ENCODE measurements at regions not wholly inside any gene's neighbourhood (a gene's known extent, or its start where the extent isn't known, plus 50 kb on each side); places are given as distances from the start of the nearest gene placed in this dataset.

DNA sequence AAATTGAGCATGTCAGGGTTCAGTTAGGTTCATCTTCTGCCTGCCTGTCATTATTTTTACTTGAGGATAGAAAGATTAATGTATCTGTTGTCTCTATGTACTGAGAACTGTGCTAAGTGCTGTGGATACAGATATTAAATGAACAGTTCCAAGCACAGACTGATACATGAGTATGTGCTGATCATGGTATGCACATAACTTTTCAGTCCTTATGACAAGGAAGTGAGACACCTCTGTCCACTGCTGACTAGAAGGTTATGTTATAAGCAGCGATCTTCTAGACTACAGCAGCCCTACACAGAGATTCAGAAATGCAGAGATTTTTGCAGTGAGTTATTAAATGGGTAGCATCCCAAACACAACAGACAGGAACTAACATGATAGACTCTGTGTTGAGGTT, 335.6 kb upstream of the MTNR1B start:
- Histone ChIP-seq H3K27ac (ENCODE audit: low read depth in 2 of 2, low read length in 2 of 2) (no peak overlapping the region), H3K4me3 (ENCODE audit: low read length in 2 of 2) (no peak overlapping the region), H3K9me3 (ENCODE audit: control insufficient read depth in 2 of 2, low read length in 2 of 2) (no peaks in the 10 kb centered on the region), H3K4me1 (ENCODE audit: control insufficient read depth in 2 of 2, insufficient read depth in 2 of 2, low read length in 2 of 2) (no peaks in the 10 kb centered on the region), H3K9ac (ENCODE audit: low read depth in 1 of 2, low read length in 2 of 2) (no peak overlapping the region), H3K36me3 (ENCODE audit: control insufficient read depth in 2 of 2, insufficient read depth in 2 of 2, low read length in 2 of 2) (no peaks in the 10 kb centered on the region), H3K27me3 (ENCODE audit: control insufficient read depth in 2 of 2, insufficient read depth in 2 of 2, low read length in 2 of 2) (no peaks in the 10 kb centered on the region)

DNA sequence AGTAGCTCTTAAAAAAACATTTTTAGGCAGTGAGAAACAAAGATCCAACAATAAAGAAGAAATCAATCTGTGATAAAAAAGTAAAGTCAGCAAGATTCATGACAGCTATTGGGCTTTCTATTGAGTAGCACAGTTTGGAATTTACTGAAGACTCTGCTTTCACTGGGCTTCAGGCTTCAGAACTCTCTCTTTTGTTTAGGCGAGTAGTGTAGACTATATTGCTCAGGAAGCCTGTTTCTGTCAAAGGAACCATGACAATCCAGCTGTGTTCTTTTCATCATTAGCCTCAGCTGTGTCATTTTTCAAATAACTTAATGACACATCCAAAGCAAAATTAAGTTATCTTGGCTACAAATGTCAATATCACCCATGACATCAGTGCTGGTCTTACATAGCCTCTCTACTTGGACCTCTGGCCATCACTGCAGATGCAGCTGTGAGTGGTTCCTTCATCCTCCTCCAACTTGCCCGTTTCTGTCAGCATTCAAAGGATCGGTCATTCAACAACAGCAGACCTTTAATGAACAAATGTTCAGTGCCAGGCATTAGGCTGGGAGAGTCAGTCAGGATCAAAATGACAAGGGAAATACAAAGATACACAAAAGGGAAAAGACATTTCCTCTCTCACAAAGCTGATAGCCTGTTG, 332.8 kb upstream of the MTNR1B start:
- Histone ChIP-seq H3K36me3 (ENCODE audit: control insufficient read depth in 2 of 2, insufficient read depth in 2 of 2, low read length in 2 of 2) (no peaks in the 10 kb centered on the region), H3K9ac (ENCODE audit: low read depth in 1 of 2, low read length in 2 of 2) (no peak overlapping the region), H3K27me3 (ENCODE audit: control insufficient read depth in 2 of 2, insufficient read depth in 2 of 2, low read length in 2 of 2) (no peaks in the 10 kb centered on the region), H3K27ac (ENCODE audit: low read depth in 2 of 2, low read length in 2 of 2) (no peak overlapping the region), H3K4me1 (ENCODE audit: control insufficient read depth in 2 of 2, insufficient read depth in 2 of 2, low read length in 2 of 2) (no peaks in the 10 kb centered on the region), H3K9me3 (ENCODE audit: control insufficient read depth in 2 of 2, low read length in 2 of 2) (no peaks in the 10 kb centered on the region), H3K4me3 (ENCODE audit: low read length in 2 of 2) (no peak overlapping the region)

DNA sequence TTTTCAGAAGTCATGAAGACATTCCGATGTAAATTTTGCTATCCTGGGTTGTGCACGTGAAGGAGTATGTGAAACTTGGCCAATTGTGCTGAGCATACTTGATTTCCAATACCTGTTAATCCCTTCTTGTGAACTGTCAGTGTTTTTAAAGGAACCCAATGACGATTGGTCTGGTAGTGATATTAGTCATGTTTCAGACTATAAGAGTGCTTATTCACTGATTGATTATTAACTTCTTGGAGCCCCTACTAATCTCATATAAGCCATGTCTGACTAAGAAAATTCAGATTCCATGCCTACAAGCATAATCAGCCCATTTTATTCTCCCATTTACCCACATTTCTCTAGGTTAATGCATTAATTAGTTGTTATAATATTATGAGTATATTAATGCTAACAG, 330.8 kb upstream of the MTNR1B start:
- Histone ChIP-seq H3K9me3 (ENCODE audit: control insufficient read depth in 2 of 2, low read length in 2 of 2) (no peaks in the 10 kb centered on the region), H3K9ac (ENCODE audit: low read depth in 1 of 2, low read length in 2 of 2) (no peak overlapping the region), H3K27me3 (ENCODE audit: control insufficient read depth in 2 of 2, insufficient read depth in 2 of 2, low read length in 2 of 2) (no peaks in the 10 kb centered on the region), H3K4me1 (ENCODE audit: control insufficient read depth in 2 of 2, insufficient read depth in 2 of 2, low read length in 2 of 2) (no peaks in the 10 kb centered on the region), H3K4me3 (ENCODE audit: low read length in 2 of 2) (no peak overlapping the region), H3K36me3 (ENCODE audit: control insufficient read depth in 2 of 2, insufficient read depth in 2 of 2, low read length in 2 of 2) (no peaks in the 10 kb centered on the region), H3K27ac (ENCODE audit: low read depth in 2 of 2, low read length in 2 of 2) (no peak overlapping the region)

DNA sequence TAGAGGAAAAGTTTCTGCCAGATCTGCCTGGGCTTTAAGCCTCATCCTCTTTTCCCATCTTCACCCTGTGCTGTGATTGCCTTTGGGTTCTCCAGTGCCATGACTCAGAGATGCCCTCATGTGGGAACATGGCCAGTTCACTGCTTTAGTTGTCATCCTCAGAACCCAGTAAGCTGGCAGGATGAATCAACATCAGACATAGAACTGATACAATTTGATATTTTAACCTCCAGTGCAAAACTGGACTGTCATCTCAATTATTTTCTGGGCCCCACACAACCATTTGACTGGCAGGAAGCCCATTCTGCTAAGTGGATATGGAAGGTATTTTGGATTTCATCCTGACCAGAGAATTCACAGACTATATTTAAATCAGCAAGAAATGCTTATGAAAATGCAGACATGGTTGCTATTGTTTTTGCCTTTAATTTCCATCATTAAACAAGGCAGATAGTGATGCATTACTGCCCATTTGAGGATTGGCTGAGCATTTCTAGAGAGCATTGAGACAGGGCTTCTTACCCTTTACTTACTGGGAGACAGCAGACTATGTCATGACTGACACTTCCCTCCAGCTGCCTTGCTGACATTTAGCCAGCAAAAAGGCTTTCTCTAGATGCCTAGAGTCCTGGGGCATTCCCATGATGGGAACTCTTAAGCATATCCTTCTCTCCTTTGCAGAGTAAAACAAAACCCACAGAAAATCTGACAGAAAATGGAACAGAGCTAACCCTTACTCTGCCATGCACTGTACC, 327.1 kb upstream of the MTNR1B start:
- Histone ChIP-seq H3K36me3 (ENCODE audit: control insufficient read depth in 2 of 2, insufficient read depth in 2 of 2, low read length in 2 of 2) (no peaks in the 10 kb centered on the region), H3K27ac (ENCODE audit: low read depth in 2 of 2, low read length in 2 of 2) (no peak overlapping the region), H3K9me3 (ENCODE audit: control insufficient read depth in 2 of 2, low read length in 2 of 2) (no peaks in the 10 kb centered on the region), H3K4me1 (ENCODE audit: control insufficient read depth in 2 of 2, insufficient read depth in 2 of 2, low read length in 2 of 2) (no peaks in the 10 kb centered on the region), H3K4me3 (ENCODE audit: low read length in 2 of 2) (no peak overlapping the region), H3K9ac (ENCODE audit: low read depth in 1 of 2, low read length in 2 of 2) (no peak overlapping the region), H3K27me3 (ENCODE audit: control insufficient read depth in 2 of 2, insufficient read depth in 2 of 2, low read length in 2 of 2) (no peaks in the 10 kb centered on the region)

DNA sequence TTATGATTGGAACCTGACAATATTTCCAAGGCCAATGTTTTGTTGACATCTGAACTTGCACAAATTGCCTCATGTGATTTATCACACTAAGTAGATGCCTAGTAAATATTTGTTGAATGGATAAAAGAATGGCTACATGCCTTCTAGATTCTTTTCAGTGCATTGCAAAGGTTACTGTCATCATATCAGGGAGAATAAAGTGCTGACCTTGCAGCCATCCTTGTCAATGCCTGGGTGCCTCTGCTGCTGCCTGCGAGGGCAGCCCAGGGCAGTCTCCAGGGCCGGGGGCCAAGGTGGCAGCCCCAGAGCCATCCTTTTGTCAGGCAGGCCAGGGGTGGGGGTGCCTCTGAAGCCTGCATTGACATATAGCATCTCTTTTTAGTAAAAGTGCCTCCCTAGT, 325.6 kb upstream of the MTNR1B start:
- no peaks in the 10 kb centered on the region for H3K36me3 ChIP-seq (ENCODE audit: control insufficient read depth in 2 of 2, insufficient read depth in 2 of 2, low read length in 2 of 2)
- no peaks in the 10 kb centered on the region for H3K27me3 ChIP-seq (ENCODE audit: control insufficient read depth in 2 of 2, insufficient read depth in 2 of 2, low read length in 2 of 2)
- no peak overlapping the region for H3K4me3 ChIP-seq (ENCODE audit: low read length in 2 of 2)
- no peaks in the 10 kb centered on the region for H3K9me3 ChIP-seq (ENCODE audit: control insufficient read depth in 2 of 2, low read length in 2 of 2)
- H3K9ac ChIP-seq (ENCODE audit: low read depth in 1 of 2, low read length in 2 of 2): no peak overlapping the region
- H3K27ac ChIP-seq (ENCODE audit: low read depth in 2 of 2, low read length in 2 of 2): no peak overlapping the region
- no peaks in the 10 kb centered on the region for H3K4me1 ChIP-seq (ENCODE audit: control insufficient read depth in 2 of 2, insufficient read depth in 2 of 2, low read length in 2 of 2)

DNA sequence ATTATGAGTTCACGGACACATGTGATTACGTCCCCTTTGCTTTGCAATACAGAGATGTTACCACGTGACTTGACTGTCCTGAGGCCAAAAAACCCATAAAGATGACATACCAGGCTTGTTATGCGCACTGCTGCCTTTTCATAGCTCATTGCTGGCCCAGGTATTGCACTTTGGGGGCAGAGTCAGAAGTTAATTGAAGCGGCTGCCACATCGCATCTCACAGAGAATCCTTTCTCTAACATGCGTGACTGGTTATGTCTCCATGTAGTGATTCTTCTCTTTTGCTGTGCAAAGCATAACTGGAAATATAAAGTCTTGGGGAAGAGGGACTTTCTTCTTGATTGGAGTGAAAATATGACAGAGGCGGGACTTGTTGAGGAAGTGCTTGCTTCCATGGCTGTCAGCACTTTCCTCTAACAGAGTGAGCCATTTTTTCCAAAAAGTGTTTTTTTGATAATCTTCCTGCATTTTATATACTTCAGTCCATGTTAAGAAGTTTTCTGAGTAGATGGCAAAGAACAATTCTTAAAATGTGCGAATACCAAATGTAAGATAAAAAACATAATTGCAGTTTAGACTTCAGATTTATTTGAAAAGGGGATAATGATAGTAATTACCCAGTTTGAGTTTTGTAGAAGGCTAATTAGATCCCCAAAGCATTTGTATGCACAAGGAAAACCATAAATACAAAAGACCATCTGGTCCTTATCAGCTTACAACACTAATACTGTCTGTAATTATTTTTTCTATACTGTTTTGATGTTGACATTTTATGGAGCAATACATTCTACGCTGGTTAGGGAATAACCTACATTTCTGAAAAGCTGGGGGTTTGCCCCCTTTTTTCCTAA, 324.6 kb upstream of the MTNR1B start:
- H3K9ac ChIP-seq (ENCODE audit: low read depth in 1 of 2, low read length in 2 of 2): no peak overlapping the region
- no peaks in the 10 kb centered on the region for H3K27me3 ChIP-seq (ENCODE audit: control insufficient read depth in 2 of 2, insufficient read depth in 2 of 2, low read length in 2 of 2)
- H3K9me3 ChIP-seq (ENCODE audit: control insufficient read depth in 2 of 2, low read length in 2 of 2): no peaks in the 10 kb centered on the region
- no peaks in the 10 kb centered on the region for H3K36me3 ChIP-seq (ENCODE audit: control insufficient read depth in 2 of 2, insufficient read depth in 2 of 2, low read length in 2 of 2)
- no peaks in the 10 kb centered on the region for H3K4me1 ChIP-seq (ENCODE audit: control insufficient read depth in 2 of 2, insufficient read depth in 2 of 2, low read length in 2 of 2)
- no peak overlapping the region for H3K4me3 ChIP-seq (ENCODE audit: low read length in 2 of 2)
- H3K27ac ChIP-seq (ENCODE audit: low read depth in 2 of 2, low read length in 2 of 2): no peak overlapping the region

DNA sequence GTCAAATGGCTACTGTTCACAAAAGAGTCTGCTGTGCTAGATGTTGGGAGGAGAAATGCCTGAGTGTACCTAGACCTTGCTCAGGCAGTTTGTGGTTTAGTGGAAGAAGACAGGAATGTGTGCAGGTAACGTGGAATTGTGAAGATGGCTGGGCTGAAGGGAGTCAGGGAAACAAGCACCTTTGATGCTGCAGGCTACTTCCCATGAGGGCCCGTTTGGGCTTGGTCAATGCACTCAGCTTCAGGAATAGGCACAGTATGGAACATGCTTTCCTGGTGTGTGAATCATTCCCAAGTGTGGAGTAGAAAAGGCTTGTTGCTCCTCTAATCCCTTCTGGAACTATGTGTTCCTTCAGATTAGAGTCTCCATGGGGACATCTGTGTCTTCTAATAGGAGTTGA, 318.3 kb upstream of the MTNR1B start:
- H3K27me3 ChIP-seq (ENCODE audit: control insufficient read depth in 2 of 2, insufficient read depth in 2 of 2, low read length in 2 of 2): no peaks in the 10 kb centered on the region
- no peak overlapping the region for H3K4me3 ChIP-seq (ENCODE audit: low read length in 2 of 2)
- no peak overlapping the region for H3K27ac ChIP-seq (ENCODE audit: low read depth in 2 of 2, low read length in 2 of 2)
- H3K9ac ChIP-seq (ENCODE audit: low read depth in 1 of 2, low read length in 2 of 2): no peak overlapping the region
- H3K4me1 ChIP-seq (ENCODE audit: control insufficient read depth in 2 of 2, insufficient read depth in 2 of 2, low read length in 2 of 2): no peaks in the 10 kb centered on the region
- peaks cover 0 to 2% of the 10 kb centered on the region in 2 donors for H3K9me3 ChIP-seq (ENCODE audit: control insufficient read depth in 2 of 2, low read length in 2 of 2)
- H3K36me3 ChIP-seq (ENCODE audit: control insufficient read depth in 2 of 2, insufficient read depth in 2 of 2, low read length in 2 of 2): no peaks in the 10 kb centered on the region

DNA sequence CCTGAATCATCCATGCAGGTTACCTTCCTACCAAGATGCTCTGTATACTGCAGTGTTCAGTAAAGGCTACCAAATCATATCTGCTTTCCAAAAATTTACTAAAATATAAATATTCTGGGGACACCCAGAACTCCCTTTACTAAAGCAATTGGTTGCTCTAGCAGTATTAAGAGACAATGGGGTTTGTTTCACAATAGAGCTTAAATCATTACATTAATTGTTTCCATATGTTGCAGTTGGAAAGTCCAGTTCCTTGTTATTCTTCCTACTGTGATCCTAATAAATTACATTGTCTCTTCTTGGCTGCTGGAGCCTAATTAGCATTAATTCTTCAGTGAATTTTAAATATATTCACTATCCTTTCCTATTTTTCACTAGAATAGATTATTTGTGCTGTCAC, 316.0 kb upstream of the MTNR1B start:
- Histone ChIP-seq H3K4me1 (ENCODE audit: control insufficient read depth in 2 of 2, insufficient read depth in 2 of 2, low read length in 2 of 2) (no peaks in the 10 kb centered on the region), H3K27ac (ENCODE audit: low read depth in 2 of 2, low read length in 2 of 2) (no peak overlapping the region), H3K27me3 (ENCODE audit: control insufficient read depth in 2 of 2, insufficient read depth in 2 of 2, low read length in 2 of 2) (no peaks in the 10 kb centered on the region), H3K9ac (ENCODE audit: low read depth in 1 of 2, low read length in 2 of 2) (no peak overlapping the region), H3K4me3 (ENCODE audit: low read length in 2 of 2) (no peak overlapping the region), H3K36me3 (ENCODE audit: control insufficient read depth in 2 of 2, insufficient read depth in 2 of 2, low read length in 2 of 2) (no peaks in the 10 kb centered on the region), H3K9me3 (ENCODE audit: control insufficient read depth in 2 of 2, low read length in 2 of 2) (peaks cover 0 to 2% of the 10 kb centered on the region in 2 donors)

DNA sequence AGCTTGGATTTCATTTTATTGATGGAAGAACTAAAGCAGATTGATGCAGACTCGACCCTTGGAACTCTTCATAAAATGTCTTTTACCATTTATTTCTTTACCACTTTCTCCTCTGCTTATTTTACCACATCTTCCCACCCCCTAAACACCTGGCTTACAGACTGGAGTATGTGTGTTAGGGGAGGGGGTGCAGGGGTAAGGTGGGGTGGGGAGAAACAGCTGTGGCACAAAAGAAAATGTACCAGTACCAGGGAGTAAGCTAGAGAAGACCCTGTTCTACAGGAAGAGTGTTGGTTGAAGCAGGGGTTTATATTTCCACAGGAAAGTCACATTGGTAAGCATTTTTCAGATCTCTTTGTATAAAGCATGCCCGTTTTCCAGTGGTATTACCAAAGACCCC, 312.7 kb upstream of the MTNR1B start:
- H3K4me3 ChIP-seq (ENCODE audit: low read length in 2 of 2): no peak overlapping the region
- no peaks in the 10 kb centered on the region for H3K4me1 ChIP-seq (ENCODE audit: control insufficient read depth in 2 of 2, insufficient read depth in 2 of 2, low read length in 2 of 2)
- H3K9ac ChIP-seq (ENCODE audit: low read depth in 1 of 2, low read length in 2 of 2): no peak overlapping the region
- H3K36me3 ChIP-seq (ENCODE audit: control insufficient read depth in 2 of 2, insufficient read depth in 2 of 2, low read length in 2 of 2): no peaks in the 10 kb centered on the region
- no peak overlapping the region for H3K27ac ChIP-seq (ENCODE audit: low read depth in 2 of 2, low read length in 2 of 2)
- H3K27me3 ChIP-seq (ENCODE audit: control insufficient read depth in 2 of 2, insufficient read depth in 2 of 2, low read length in 2 of 2): no peaks in the 10 kb centered on the region
- H3K9me3 ChIP-seq (ENCODE audit: control insufficient read depth in 2 of 2, low read length in 2 of 2): no peaks in the 10 kb centered on the region

DNA sequence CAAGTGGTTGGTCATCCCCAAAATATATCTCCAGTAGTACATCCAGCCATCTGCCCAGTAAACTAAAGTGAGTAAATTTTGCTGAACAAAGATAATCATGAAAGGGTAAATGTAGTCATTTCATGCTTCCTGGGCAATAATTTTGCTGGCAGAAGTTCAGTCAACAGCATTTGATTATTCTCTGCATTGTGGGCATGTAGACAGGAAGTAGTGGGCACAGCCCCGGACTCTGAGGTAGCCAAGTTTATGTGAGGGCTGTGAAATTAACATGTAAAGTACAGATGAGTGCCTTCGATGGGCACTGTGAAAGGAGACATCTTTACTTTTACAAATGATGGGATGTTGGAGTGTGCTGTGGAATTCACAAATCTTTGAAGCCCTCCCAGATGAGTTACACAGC, 312.2 kb upstream of the MTNR1B start:
- Histone ChIP-seq H3K27ac (ENCODE audit: low read depth in 2 of 2, low read length in 2 of 2) (no peak overlapping the region), H3K9ac (ENCODE audit: low read depth in 1 of 2, low read length in 2 of 2) (no peak overlapping the region), H3K4me3 (ENCODE audit: low read length in 2 of 2) (no peak overlapping the region), H3K27me3 (ENCODE audit: control insufficient read depth in 2 of 2, insufficient read depth in 2 of 2, low read length in 2 of 2) (no peaks in the 10 kb centered on the region), H3K9me3 (ENCODE audit: control insufficient read depth in 2 of 2, low read length in 2 of 2) (no peaks in the 10 kb centered on the region), H3K4me1 (ENCODE audit: control insufficient read depth in 2 of 2, insufficient read depth in 2 of 2, low read length in 2 of 2) (no peaks in the 10 kb centered on the region), H3K36me3 (ENCODE audit: control insufficient read depth in 2 of 2, insufficient read depth in 2 of 2, low read length in 2 of 2) (no peaks in the 10 kb centered on the region)
